ENCODE measurements at regions not wholly inside any gene's neighbourhood (a gene's known extent, or its start where the extent isn't known, plus 50 kb on each side); places are given as distances from the start of the nearest gene placed in this dataset.

DNA sequence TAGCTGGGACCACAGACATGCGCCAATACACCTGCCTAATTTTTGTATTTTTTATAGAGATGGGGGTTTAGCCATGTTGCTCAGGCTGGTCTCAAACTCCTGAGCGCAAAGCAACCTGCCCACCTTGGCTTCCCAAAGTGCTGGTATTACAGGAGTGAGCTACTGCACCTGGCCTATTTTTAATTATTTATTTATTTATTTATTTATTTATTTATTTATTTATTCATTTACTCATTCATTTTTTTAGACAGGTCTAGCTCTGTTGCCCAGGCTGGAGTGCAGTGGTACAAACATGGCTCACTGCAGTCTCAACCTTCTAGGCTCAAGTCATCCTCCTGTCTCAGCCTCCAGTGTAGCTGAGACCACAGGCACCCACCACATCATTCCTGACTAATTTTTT, 434.3 kb downstream of the DOK5 start:
- TF ChIP-seq, protein P1, sequence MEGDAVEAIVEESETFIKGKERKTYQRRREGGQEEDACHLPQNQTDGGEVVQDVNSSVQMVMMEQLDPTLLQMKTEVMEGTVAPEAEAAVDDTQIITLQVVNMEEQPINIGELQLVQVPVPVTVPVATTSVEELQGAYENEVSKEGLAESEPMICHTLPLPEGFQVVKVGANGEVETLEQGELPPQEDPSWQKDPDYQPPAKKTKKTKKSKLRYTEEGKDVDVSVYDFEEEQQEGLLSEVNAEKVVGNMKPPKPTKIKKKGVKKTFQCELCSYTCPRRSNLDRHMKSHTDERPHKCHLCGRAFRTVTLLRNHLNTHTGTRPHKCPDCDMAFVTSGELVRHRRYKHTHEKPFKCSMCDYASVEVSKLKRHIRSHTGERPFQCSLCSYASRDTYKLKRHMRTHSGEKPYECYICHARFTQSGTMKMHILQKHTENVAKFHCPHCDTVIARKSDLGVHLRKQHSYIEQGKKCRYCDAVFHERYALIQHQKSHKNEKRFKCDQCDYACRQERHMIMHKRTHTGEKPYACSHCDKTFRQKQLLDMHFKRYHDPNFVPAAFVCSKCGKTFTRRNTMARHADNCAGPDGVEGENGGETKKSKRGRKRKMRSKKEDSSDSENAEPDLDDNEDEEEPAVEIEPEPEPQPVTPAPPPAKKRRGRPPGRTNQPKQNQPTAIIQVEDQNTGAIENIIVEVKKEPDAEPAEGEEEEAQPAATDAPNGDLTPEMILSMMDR (IDR thresholded peaks at IDR 0.05) = no peak
- no peak for TF ChIP-seq POLR2A (IDR thresholded peaks at IDR 0.05)
